T follicular helper cell (primary cell): ENCODE measurements at regions not wholly inside any gene's neighbourhood (a gene's known extent, or its start where the extent isn't known, plus 50 kb on each side); places are given as distances from the start of the nearest gene placed in this dataset.

Experiments
- DNase-seq: peaks from one replicate; pipeline ENCODE4 v3.0.0-alpha.2; 2020; ENCODE audit warnings: low read depth

GRCh38 chr7:96638669-96639068 is 71.0 kb downstream of the SEM1 start:
- no peak for DNase-seq

- no peak for DNase-seq
Observed at GRCh38 chr7:96637522-96637921, 72.1 kb downstream of the SEM1 start.

GRCh38 chr7:96636979-96637378 is 72.7 kb downstream of the SEM1 start:
- DNase-seq = no peak

- no peak for DNase-seq
Observed at GRCh38 chr7:96636342-96636860, 73.2 kb downstream of the SEM1 start.

- DNase-seq = no peak
Observed at GRCh38 chr7:96629884-96630283, 79.8 kb downstream of the SEM1 start.

GRCh38 chr7:96624954-96625353 is 84.7 kb downstream of the SEM1 start:
- DNase-seq = no peak

GRCh38 chr7:96621932-96622331 is 87.7 kb downstream of the SEM1 start:
- no peak for DNase-seq

GRCh38 chr7:96614154-96614867 is 95.3 kb downstream of the SEM1 start:
- no peak for DNase-seq

GRCh38 chr7:96612034-96612433 is 97.6 kb downstream of the SEM1 start:
- DNase-seq = no peak

GRCh38 chr7:96605045-96605716 is 104.5 kb downstream of the SEM1 start:
- no peak for DNase-seq

- DNase-seq = no peak
Observed at GRCh38 chr7:96599288-96599936, 110.2 kb downstream of the SEM1 start.

- no peak for DNase-seq
Observed at GRCh38 chr7:96598421-96598820, 111.2 kb downstream of the SEM1 start.

GRCh38 chr7:96596120-96596826 is 113.4 kb downstream of the SEM1 start:
- no peak for DNase-seq

- no peak for DNase-seq
Observed at GRCh38 chr7:96591900-96592676, 117.6 kb downstream of the SEM1 start.

GRCh38 chr7:96591159-96591899 is 118.3 kb downstream of the SEM1 start:
- DNase-seq = no peak

- DNase-seq = no peak
Observed at GRCh38 chr7:96589038-96589437, 120.6 kb downstream of the SEM1 start.

- no peak for DNase-seq
Observed at GRCh38 chr7:96579119-96579518, 130.5 kb downstream of the SEM1 start.

GRCh38 chr7:96578606-96579005 is 131.0 kb downstream of the SEM1 start:
- no peak for DNase-seq

GRCh38 chr7:96563409-96563808 is 146.2 kb downstream of the SEM1 start:
- DNase-seq = no peak

GRCh38 chr7:96562966-96563365 is 146.7 kb downstream of the SEM1 start:
- DNase-seq = no peak

- no peak for DNase-seq
Observed at GRCh38 chr7:96562458-96562857, 147.2 kb downstream of the SEM1 start.
